CD4-positive, alpha-beta T cell (primary cell): ENCODE measurements at regions not wholly inside any gene's neighbourhood (a gene's known extent, or its start where the extent isn't known, plus 50 kb on each side); places are given as distances from the start of the nearest gene placed in this dataset.

Experiments
- ATAC-seq: fragments of 200-7000 bp; cut with Tn5 transposase; one replicate; pipeline ENCODE4 v1.10.0; 2022; ENCODE audit warnings: mild to moderate bottlenecking; ENCODE audit not compliant: poor library complexity
- CTCF ChIA-PET: fragments of 350-600 bp; sonication (Branson Sonifier 250); formaldehyde crosslinking; loops from one replicate; lab custom pipeline; 2021; ENCODE audit warnings: antibody characterized with exemption, inconsistent platforms; lab: Charles Lee
- POLR2A ChIA-PET: fragments of 350-600 bp; sonication (Branson Sonifier 250); formaldehyde crosslinking; loops from one replicate; lab custom pipeline; 2021; ENCODE audit warnings: antibody characterized with exemption, inconsistent platforms; lab: Charles Lee
- DNase-seq, 14 experiments: peaks; one replicate each; pipeline ENCODE4 v3.0.0-alpha.2; 2013 to 2020; ENCODE audit warnings: mixed read lengths in 2 of 14
- H3K27ac ChIP-seq, 2 donors: one replicate each; pipeline versions ENCODE4 v1.5.1 to v1.7.0; 2013; ENCODE audit warnings: low read length in 2 of 2, low read depth in 1 of 2, mild to moderate bottlenecking in 1 of 2
- H3K27me3 ChIP-seq, 2 experiments: 1 replicate in 1 of 2; 2 replicates in 1 of 2; pipeline versions ENCODE4 v1.6.1 to v1.7.0; 2013; ENCODE audit warnings: low read length in 2 of 2, control low read depth in 1 of 2, mild to moderate bottlenecking in 1 of 2, moderate library complexity in 1 of 2; ENCODE audit not compliant: insufficient read depth in 2 of 2, control insufficient read depth in 1 of 2
- H3K36me3 ChIP-seq: one replicate; pipeline ENCODE4 v1.6.1; 2013; ENCODE audit warnings: low read length, control low read depth; ENCODE audit not compliant: insufficient read depth
- H3K4me1 ChIP-seq: one replicate; pipeline ENCODE4 v1.6.1; 2013; ENCODE audit warnings: low read length, control low read depth; ENCODE audit not compliant: insufficient read depth
- H3K4me3 ChIP-seq: one replicate; pipeline ENCODE4 v1.5.1; 2013; ENCODE audit warnings: mild to moderate bottlenecking, low read length, moderate library complexity
- H3K9me3 ChIP-seq, 2 experiments: 1 replicate in 1 of 2; 2 replicates in 1 of 2; pipeline versions ENCODE4 v1.6.1 to v1.7.0; 2013; ENCODE audit warnings: low read length in 2 of 2, mild to moderate bottlenecking in 2 of 2, control low read depth in 1 of 2, moderate library complexity in 1 of 2; ENCODE audit not compliant: control insufficient read depth in 1 of 2, insufficient read depth in 1 of 2
- H3K27ac Mint-ChIP-seq: one replicate; pipeline ENCODE4 v1.8.0; 2020; ENCODE audit warnings: mixed read lengths
- H3K27me3 Mint-ChIP-seq: one replicate; pipeline ENCODE4 v1.8.0; 2021; ENCODE audit warnings: mixed read lengths
- H3K36me3 Mint-ChIP-seq: one replicate; pipeline ENCODE4 v1.8.0; 2021; ENCODE audit warnings: low read depth, mixed read lengths
- H3K4me1 Mint-ChIP-seq: one replicate; pipeline ENCODE4 v1.8.0; 2021; ENCODE audit warnings: low read depth, mixed read lengths
- H3K4me3 Mint-ChIP-seq: one replicate; pipeline ENCODE4 v1.8.0; 2020; ENCODE audit warnings: mild to moderate bottlenecking, mixed read lengths
- H3K9me3 Mint-ChIP-seq: one replicate; pipeline ENCODE4 v1.8.0; 2020; ENCODE audit warnings: mixed read lengths
- CTCF ChIP-seq: fragments of 200-600 bp; IDR thresholded peaks from one replicate; pipeline ENCODE4 v1.8.0; 2022; ENCODE audit warnings: antibody characterized with exemption, mild to moderate bottlenecking
- intact Hi-C, 2 experiments: fragments of 100-400 bp; cut with DNase I in 1 of 2; cut with micrococcal nuclease in 1 of 2; formaldehyde crosslinking; loops; one replicate each; pipeline versions ENCODE4 v1.15.1 to v1.9.0; 2023 to 2025; cut with DNase I, micrococcal nuclease

GRCh38 chr5:124668353-124669299, 77.8 kb downstream of the ZNF608 start:
- no peak for DNase-seq
- peaks cover 0 to 3% of the 10 kb centered on the region in 2 experiments for H3K9me3 ChIP-seq
- no peaks in the 10 kb centered on the region for H3K4me1 ChIP-seq
- H3K36me3 ChIP-seq, result no peaks in the 10 kb centered on the region
- Mint-ChIP-seq H3K27ac (no peak overlapping the region), H3K4me1 (no peaks in the 10 kb centered on the region), H3K27me3 (peaks cover 34% of the 10 kb centered on the region), H3K9me3 (no peaks in the 10 kb centered on the region), H3K4me3 (no peak overlapping the region), H3K36me3 (no peaks in the 10 kb centered on the region)
- TF ChIP-seq CTCF, result no peak
- intact Hi-C loops, result no loop called here
- CTCF ChIA-PET, result no interaction called here
- ATAC-seq, result no peak
- H3K27ac ChIP-seq, result no peak overlapping the region
- no peak overlapping the region for H3K4me3 ChIP-seq
- POLR2A ChIA-PET, result no interaction called here
- H3K27me3 ChIP-seq, result no peaks in the 10 kb centered on the region

- H3K9me3 ChIP-seq, result peaks cover 0 to 3% of the 10 kb centered on the region in 2 experiments
- no peaks in the 10 kb centered on the region for H3K4me1 ChIP-seq
- CTCF ChIA-PET, result no interaction called here
- no peak overlapping the region for H3K4me3 ChIP-seq
- H3K4me3 Mint-ChIP-seq, result no peak overlapping the region
- H3K27ac Mint-ChIP-seq, result no peak overlapping the region
- no peak overlapping the region for H3K27ac ChIP-seq
- ATAC-seq (no peak), DNase-seq (no peak)
- TF ChIP-seq CTCF, result no peak
- no peaks in the 10 kb centered on the region for H3K4me1 Mint-ChIP-seq
- peaks cover 49% of the 10 kb centered on the region for H3K27me3 Mint-ChIP-seq
- no peaks in the 10 kb centered on the region for H3K36me3 Mint-ChIP-seq
- H3K36me3 ChIP-seq, result no peaks in the 10 kb centered on the region
- POLR2A ChIA-PET, result no interaction called here
- intact Hi-C loops, result no loop called here
- no peaks in the 10 kb centered on the region for H3K27me3 ChIP-seq
- H3K9me3 Mint-ChIP-seq, result no peaks in the 10 kb centered on the region
Observed at GRCh38 chr5:124665625-124666024, 80.8 kb downstream of the ZNF608 start.

- no peaks in the 10 kb centered on the region for H3K9me3 Mint-ChIP-seq
- Histone ChIP-seq H3K27ac (no peak overlapping the region), H3K4me1 (no peaks in the 10 kb centered on the region), H3K4me3 (no peak overlapping the region), H3K27me3 (no peaks in the 10 kb centered on the region), H3K36me3 (no peaks in the 10 kb centered on the region), H3K9me3 (peaks cover 0 to 3% of the 10 kb centered on the region in 2 experiments)
- no peaks in the 10 kb centered on the region for H3K4me1 Mint-ChIP-seq
- no peaks in the 10 kb centered on the region for H3K36me3 Mint-ChIP-seq
- no peak overlapping the region for H3K27ac Mint-ChIP-seq
- CTCF ChIA-PET, result no interaction called here
- intact Hi-C loops, result no loop called here
- POLR2A ChIA-PET, result no interaction called here
- no peak for DNase-seq
- no peak overlapping the region for H3K4me3 Mint-ChIP-seq
- peaks cover 49% of the 10 kb centered on the region for H3K27me3 Mint-ChIP-seq
- no peak for ATAC-seq
- TF ChIP-seq CTCF, result no peak
Observed at GRCh38 chr5:124665035-124665434, 81.4 kb downstream of the ZNF608 start.
